MG63 (cell line): ENCODE measurements at regions not wholly inside any gene's neighbourhood (a gene's known extent, or its start where the extent isn't known, plus 50 kb on each side); places are given as distances from the start of the nearest gene placed in this dataset.
"Not testable (repeated sequence)": the region's sequence is repeated elsewhere in the genome, so short reads cannot be mapped to it uniquely, and the experiment has no call there.

Experiments used
- DNase-seq: peaks from one replicate; pipeline ENCODE4 v3.0.0-alpha.2; 2020
- H3K27me3 ChIP-seq: fragments of 250-450 bp; sonication (Bioruptor Pico); 2 replicates; pipeline ENCODE4 v1.5.1; 2020; ENCODE audit warnings: mild to moderate bottlenecking, moderate library complexity
- H3K36me3 ChIP-seq: fragments of 250-450 bp; sonication (Bioruptor Pico); 2 replicates; pipeline ENCODE4 v1.5.1; 2020; ENCODE audit warnings: mild to moderate bottlenecking, moderate library complexity
- H3K4me3 ChIP-seq: fragments of 250-450 bp; sonication (Bioruptor Pico); 2 replicates; pipeline ENCODE4 v1.5.1; 2020; ENCODE audit warnings: mild to moderate bottlenecking, moderate library complexity
- H3K9me3 ChIP-seq: fragments of 250-450 bp; sonication (Bioruptor Pico); 2 replicates; pipeline ENCODE4 v1.5.1; 2020; ENCODE audit warnings: mild to moderate bottlenecking, moderate library complexity

DNA sequence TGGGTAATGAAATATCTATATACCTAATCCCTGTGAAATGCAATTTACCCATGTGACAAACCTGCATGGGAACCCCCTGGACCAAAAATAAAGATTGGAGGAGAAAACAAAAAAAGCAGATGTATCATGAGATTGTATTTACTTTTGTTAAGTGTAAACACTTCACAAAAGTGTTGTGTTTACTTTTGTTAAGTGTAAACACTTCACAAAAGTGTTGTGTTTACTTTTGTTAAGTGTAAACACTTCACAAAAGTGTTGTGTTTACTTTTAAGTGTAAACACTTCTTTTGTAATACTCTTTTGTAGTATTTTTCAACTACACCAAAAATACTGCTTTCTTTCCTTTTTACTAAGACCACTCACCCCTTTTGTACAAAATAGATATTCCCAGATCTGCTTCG is 181.2 kb upstream of the SLITRK6 start:
- H3K9me3 ChIP-seq, H3K27me3 ChIP-seq, DNase-seq, H3K4me3 ChIP-seq, H3K36me3 ChIP-seq: not testable (repeated sequence)

DNA sequence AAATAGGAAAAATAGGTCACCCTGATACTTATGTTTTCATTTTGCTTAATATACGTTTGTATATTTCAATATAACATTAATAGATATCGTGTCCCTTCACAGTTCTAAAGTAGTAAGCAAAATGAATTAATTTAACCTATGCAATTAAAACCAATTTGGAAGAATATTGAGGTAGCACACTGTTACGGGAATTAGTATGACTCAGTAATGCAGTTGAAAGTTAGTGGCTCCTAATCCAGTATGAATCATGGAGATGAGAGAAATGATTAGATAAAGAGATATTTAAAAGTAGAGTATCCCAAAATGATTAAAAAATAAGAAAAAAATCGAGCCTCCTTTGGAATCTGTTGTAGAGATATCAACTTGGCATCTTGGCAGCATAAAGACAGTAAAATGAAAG is 177.0 kb upstream of the SLITRK6 start:
- Histone ChIP-seq H3K27me3 (no peaks in the 10 kb centered on the region), H3K4me3 (no peak overlapping the region), H3K9me3 (no peaks in the 10 kb centered on the region), H3K36me3 (no peaks in the 10 kb centered on the region)
- DNase-seq, result no peak

DNA sequence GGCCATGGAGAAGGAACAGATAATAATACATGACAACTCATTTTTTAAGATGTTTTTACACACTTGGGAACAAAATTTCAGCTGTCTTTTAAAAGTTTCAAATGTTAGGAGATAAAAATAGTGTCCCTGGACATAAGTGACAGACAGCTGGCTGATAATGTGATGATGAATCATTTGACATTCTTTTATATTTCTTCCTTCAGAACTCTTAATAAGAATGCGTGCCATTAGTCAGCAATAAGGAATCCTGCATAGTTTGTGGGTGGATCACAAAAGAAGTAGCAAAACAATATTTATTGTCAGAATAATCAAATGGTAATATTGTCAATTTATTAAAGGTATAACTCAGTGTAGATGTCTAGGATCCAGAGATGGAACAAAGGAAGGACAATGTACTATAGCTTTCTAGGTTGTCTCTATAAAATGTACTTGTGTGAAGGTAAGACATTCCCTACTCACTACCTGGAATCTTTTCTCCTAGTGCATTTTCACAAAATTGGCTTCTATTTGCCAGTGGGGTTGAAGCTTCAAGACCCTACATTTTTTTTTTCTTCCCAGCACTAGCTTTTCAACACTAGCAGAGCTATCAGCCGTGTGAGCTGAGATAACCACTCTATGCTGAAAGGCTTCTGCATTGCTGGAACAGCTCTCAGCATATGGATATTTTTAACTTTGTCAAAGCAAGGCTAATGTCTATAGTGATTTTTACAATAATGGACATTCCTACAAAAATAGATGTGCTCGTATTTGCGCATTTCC is 175.6 kb upstream of the SLITRK6 start:
- Histone ChIP-seq H3K4me3 (no peak overlapping the region), H3K27me3 (no peaks in the 10 kb centered on the region), H3K36me3 (no peaks in the 10 kb centered on the region), H3K9me3 (no peaks in the 10 kb centered on the region)
- DNase-seq, result no peak

- no peaks in the 10 kb centered on the region for H3K27me3 ChIP-seq
- no peaks in the 10 kb centered on the region for H3K36me3 ChIP-seq
- no peaks in the 10 kb centered on the region for H3K9me3 ChIP-seq
- H3K4me3 ChIP-seq, result no peak overlapping the region
- DNase-seq, result no peak
These were observed 171.5 kb upstream of the SLITRK6 start for GRCh38 chr13:85970727-85971126.

DNA sequence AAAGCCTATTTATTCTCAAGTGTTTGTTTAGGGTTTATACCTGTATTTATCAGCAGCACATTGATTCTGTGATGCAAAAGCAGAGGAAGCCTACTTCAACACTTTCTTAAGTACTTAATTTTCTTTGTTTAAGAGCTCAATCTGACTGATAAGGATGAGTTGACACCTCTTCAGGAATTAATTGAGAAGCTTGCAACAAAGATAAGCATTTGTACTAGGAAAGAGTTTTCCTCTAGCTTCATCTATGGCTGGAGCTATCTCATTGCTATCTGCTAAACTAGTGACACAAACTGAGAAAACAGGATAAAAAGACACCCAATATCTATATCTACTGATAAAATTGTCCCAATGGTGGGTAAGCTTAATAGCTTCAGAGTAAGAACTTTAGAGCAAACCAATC is 170.1 kb upstream of the SLITRK6 start:
- Histone ChIP-seq H3K27me3 (no peaks in the 10 kb centered on the region), H3K4me3 (no peak overlapping the region), H3K36me3 (no peaks in the 10 kb centered on the region), H3K9me3 (no peaks in the 10 kb centered on the region)
- DNase-seq, result no peak

GRCh38 chr13:85935868-85936467 is 136.7 kb upstream of the SLITRK6 start:
- no peak for DNase-seq

GRCh38 chr13:85930108-85930507 is 130.9 kb upstream of the SLITRK6 start:
- no peaks in the 10 kb centered on the region for H3K36me3 ChIP-seq
- H3K4me3 ChIP-seq, result no peak overlapping the region
- DNase-seq, result no peak
- no peaks in the 10 kb centered on the region for H3K27me3 ChIP-seq
- no peaks in the 10 kb centered on the region for H3K9me3 ChIP-seq

More at GRCh38 chr13:85935868-85936467, 136.7 kb upstream of the SLITRK6 start:
- H3K36me3 ChIP-seq, result no peaks in the 10 kb centered on the region
- H3K27me3 ChIP-seq, result no peaks in the 10 kb centered on the region
- no peak overlapping the region for H3K4me3 ChIP-seq
- H3K9me3 ChIP-seq, result no peaks in the 10 kb centered on the region

- Histone ChIP-seq H3K9me3 (no peaks in the 10 kb centered on the region; the same call in 1 of the 2 replicates), H3K27me3 (no peaks in the 10 kb centered on the region), H3K36me3 (no peaks in the 10 kb centered on the region), H3K4me3 (no peak overlapping the region)
- no peak for DNase-seq
These were observed 111.7 kb upstream of the SLITRK6 start for GRCh38 chr13:85910962-85911361.

DNA sequence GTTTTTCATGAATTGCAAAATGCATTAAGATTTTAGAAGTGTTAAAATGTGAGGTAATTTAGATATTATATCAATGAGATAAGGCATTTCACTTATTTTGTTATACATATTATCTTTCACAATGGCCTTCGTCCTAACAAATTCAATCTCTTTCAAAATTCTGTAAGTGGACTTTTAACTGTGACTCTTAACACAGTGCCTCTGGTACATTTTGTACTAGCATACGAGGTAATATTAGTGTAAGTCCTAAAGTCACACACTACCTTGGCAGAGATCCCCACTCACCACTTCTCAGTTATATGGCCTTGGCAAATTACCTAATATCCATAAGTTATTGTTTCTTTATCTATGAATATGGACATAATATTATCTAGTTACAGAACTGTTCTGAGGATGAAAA is 101.3 kb upstream of the SLITRK6 start:
- no peaks in the 10 kb centered on the region for H3K27me3 ChIP-seq
- no peak for DNase-seq
- H3K36me3 ChIP-seq, result no peaks in the 10 kb centered on the region
- H3K9me3 ChIP-seq, result no peaks in the 10 kb centered on the region
- no peak overlapping the region for H3K4me3 ChIP-seq

- Histone ChIP-seq H3K27me3 (no peaks in the 10 kb centered on the region), H3K36me3 (no peaks in the 10 kb centered on the region), H3K4me3 (no peak overlapping the region), H3K9me3 (no peaks in the 10 kb centered on the region)
- no peak for DNase-seq
These were observed 97.6 kb upstream of the SLITRK6 start for GRCh38 chr13:85896516-85897450.

DNA sequence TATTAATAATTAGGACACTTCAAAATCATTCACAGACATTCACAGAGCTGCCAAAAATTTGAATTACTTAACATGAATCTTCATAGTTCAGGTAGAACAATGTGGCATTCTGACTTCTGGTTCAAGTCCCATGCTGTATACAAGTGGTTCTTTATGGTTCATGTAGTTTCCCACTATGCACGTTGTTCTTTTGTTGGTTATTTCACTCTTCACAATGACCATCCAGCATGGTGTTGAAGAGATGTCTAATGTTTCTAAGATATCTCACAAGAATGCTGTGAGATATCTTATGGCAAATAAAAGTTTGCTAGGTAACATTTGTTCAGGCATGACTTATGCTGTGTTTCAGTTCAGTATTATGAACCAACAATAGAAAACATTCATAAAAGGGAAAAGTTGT is 88.2 kb upstream of the SLITRK6 start:
- no peaks in the 10 kb centered on the region for H3K9me3 ChIP-seq
- H3K27me3 ChIP-seq, result no peaks in the 10 kb centered on the region
- no peaks in the 10 kb centered on the region for H3K36me3 ChIP-seq
- DNase-seq, result no peak
- no peak overlapping the region for H3K4me3 ChIP-seq

GRCh38 chr13:85879014-85879413 is 79.8 kb upstream of the SLITRK6 start:
- no peak overlapping the region for H3K4me3 ChIP-seq
- no peaks in the 10 kb centered on the region for H3K9me3 ChIP-seq
- DNase-seq, result no peak
- H3K36me3 ChIP-seq, result no peaks in the 10 kb centered on the region
- H3K27me3 ChIP-seq, result no peaks in the 10 kb centered on the region

DNA sequence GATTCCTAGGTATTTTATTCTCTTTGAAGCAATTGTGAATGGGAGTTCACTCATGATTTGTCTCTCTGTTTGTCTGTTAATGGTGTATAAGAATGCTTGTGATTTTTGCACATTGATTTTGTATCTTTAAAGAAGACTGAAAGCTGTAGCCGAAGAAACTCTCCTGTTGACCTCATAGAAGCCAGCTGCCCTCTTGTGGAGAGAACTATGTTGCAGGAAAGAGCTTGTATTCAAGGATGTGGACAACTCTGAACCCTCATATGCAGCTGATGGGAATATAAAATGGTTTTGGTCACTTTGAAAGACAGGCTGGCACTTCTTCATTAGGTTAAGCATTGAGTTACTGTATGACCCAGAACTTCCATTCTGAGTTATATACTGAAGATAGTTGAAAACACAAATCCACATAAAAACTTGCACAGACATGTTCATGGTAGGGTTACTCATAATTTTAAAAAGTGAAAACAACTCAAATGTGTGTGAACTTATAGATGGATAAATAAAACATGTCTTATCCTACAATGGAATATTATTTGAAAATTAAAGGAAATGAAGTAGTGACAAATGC is 65.8 kb upstream of the SLITRK6 start:
- no peak for DNase-seq
- Histone ChIP-seq H3K27me3 (no peaks in the 10 kb centered on the region), H3K9me3 (no peaks in the 10 kb centered on the region), H3K4me3 (no peak overlapping the region), H3K36me3 (no peaks in the 10 kb centered on the region)

DNA sequence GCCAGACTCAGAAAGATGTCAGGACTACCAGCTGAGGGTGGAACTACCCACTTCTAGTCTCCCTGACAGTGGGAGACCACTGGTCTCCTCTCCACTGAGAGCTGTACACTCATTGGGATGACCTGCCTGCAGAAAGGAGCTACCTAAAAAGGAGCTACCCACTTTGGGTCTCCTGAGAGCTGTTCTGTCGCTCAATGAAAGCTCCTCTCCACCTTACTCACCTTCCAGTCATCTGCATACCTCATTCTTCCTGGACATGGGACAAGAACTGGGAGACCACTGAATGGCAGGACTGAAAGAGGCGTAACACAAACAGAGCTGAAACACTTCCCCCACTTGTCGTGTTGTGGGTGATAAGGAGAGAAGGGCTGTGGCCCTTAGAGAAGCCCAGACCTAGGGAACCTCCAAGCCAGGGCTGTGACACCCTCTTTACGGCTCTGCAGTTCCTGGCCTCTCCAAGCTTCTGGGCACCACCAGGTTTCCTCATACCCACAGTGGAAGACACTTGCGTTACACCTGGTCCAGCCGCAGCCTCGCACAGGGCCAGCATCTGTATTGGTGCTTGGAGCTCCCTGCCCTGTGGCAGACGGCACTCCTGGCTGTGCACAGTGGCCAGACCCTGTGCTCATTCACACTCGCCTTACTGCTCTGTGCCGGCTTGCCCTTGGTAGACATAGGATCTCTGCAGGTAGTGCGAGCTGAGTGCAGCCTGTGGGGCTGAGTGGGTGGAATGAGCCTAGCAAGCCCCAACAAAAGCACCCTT is 54.9 kb upstream of the SLITRK6 start:
- no peak overlapping the region for H3K4me3 ChIP-seq
- DNase-seq, result no peak
- H3K36me3 ChIP-seq, result no peaks in the 10 kb centered on the region
- no peaks in the 10 kb centered on the region; the same call in none of the 2 replicates for H3K9me3 ChIP-seq
- H3K27me3 ChIP-seq, result no peaks in the 10 kb centered on the region

DNA sequence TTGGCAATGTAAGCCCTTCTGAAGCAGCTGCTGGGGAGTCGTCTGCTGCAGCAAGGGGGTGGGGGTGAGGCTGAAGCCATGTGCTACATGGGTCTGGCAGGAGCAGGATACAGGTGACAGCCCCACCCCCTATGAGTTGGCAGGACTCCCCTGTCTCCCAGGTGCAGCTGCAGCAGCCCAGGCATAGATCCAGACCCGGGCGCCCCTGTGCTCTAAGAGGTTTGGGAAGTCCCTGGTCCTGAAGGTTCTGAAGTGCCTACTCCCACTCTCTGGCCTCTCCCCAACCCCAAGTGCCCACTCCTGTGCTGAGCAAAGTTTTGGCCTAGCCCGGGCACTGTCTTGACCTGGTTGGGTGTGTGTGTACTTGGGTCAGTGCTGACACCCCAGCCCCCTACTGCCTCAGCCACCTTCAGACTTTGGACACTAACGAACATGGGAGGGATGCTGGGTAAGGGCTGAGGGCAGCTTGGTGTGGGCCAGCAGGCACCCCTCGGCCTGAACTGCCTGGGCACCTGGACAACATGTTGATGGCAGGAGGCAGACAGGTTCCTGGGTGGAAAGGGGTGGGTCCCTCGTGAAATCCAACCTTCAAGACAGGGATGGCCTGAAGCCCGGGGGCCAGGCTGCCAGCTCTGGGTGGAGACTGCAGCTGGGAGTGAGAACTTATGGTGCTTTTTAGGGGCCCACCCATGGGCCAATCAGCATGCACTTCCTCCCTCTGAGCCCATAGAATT is 54.1 kb upstream of the SLITRK6 start:
- DNase-seq, result no peak

More for the DNA sequence above, 54.1 kb upstream of the SLITRK6 start:
- H3K9me3 ChIP-seq, result no peaks in the 10 kb centered on the region; the same call in none of the 2 replicates
- H3K27me3 ChIP-seq, result no peaks in the 10 kb centered on the region
- H3K36me3 ChIP-seq, result no peaks in the 10 kb centered on the region
- H3K4me3 ChIP-seq, result no peak overlapping the region
